ENCODE measurements at regions not wholly inside any gene's neighbourhood (a gene's known extent, or its start where the extent isn't known, plus 50 kb on each side); places are given as distances from the start of the nearest gene placed in this dataset.

DNA sequence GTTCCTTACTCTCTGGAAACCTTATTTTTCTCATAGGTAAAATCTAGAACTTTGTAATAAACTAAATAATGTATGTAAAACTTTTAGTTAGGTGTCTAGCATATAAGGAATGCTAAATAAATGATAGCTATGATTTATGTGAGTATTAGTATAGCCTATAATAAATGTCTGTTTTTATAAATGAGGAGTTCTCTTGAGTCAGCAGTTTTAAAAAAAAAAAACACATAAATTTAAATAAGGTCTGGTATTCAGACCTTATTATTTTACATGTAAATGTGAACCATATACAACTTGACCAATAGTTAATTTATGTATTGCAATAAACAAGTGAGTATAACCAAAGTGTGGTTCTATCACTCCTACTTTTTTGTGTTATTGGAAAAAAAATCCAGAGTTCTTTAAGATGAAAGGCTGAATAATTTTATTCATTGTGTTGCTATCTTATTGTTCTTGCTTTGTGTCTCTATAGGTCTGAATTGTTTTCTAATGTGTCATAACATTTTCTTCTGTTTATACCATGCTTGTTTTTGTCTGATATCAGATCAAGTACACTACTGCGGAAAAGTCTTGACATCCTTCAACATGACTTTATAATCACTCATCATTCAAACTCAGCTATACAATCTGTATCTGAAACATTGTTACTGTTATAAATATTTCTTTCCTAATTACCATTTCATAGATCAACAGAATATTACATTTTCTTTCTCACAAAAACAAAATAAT is 115.7 kb downstream of the RASSF9 start:
- H3K4me1 ChIP-seq = no peaks in the 10 kb centered on the region
- H3K9me3 ChIP-seq = no peaks in the 10 kb centered on the region
- no peak overlapping the region for H3K4me2 ChIP-seq
- ATAC-seq (no peak), FAIRE-seq (no peak), DNase-seq (ENCODE audit: low read depth in 1 of 2, low spot score in 1 of 2) (no peak)
- H3K4me3 ChIP-seq = no peak overlapping the region
- WGBS (ENCODE audit: missing lambda C conversion rate) = 88% methylated on average over 1 of the region's 1 CpG
- ChIA-PET CTCF (interaction anchor here (0.8 kb wide), 1 partner anchor 146 kb away, joined by 4 read pairs; no protein-coding TSS in a partner anchor), POLR2A (no interaction called here)
- H3K27ac ChIP-seq = no peak overlapping the region
- TF ChIP-seq JUNB (IDR thresholded peaks at IDR 0.05) (no peak), MAFK (IDR thresholded peaks at IDR 0.05; ENCODE audit: partially characterized antibody) (peak; percentile 71)

DNA sequence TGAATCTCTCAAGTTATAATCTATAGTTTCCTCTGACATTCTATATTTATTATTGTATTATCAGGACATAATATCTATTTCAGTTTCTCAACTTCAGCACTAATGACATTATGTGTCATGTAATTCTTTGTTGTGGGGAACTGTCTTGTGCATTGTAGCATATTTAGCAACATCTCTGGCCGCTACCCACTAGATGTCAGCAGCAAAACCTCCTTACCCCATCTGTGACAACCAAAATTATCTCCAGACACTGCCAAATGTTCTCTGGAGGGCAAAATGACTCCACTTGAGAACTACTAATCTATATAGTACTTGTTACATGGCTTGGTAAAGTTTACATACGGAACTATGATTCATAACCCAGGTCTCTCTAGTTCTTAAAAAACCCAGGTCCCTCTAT is 110.2 kb downstream of the RASSF9 start:
- H3K4me3 ChIP-seq = no peak overlapping the region
- no peaks in the 10 kb centered on the region for H3K9me3 ChIP-seq
- H3K4me1 ChIP-seq = no peaks in the 10 kb centered on the region
- WGBS (ENCODE audit: missing lambda C conversion rate) = 69% methylated on average over 2 of the region's 2 CpGs
- H3K27ac ChIP-seq = no peak overlapping the region
- DNase-seq (ENCODE audit: low read depth in 1 of 2, low spot score in 1 of 2) (peak in 1 of 2 experiments; percentile 4), FAIRE-seq (no peak), ATAC-seq (no peak)
- CTCF ChIA-PET = interaction anchor here (0.8 kb wide), 1 partner anchor 142 kb away, joined by 3 read pairs; no protein-coding TSS in a partner anchor
- TF ChIP-seq ZSCAN20 (CRISPR knock-in tag; IDR thresholded peaks at IDR 0.05) = no peak
- TF ChIP-seq CBX8 (IDR thresholded peaks at IDR 0.05) = no peak
- no peak for TF ChIP-seq ZC3H11A (IDR thresholded peaks at IDR 0.05)
- TF ChIP-seq PHF8 (IDR thresholded peaks at IDR 0.05; ENCODE audit: borderline replicate concordance, low read depth) = no peak
- TF ChIP-seq, protein P1, sequence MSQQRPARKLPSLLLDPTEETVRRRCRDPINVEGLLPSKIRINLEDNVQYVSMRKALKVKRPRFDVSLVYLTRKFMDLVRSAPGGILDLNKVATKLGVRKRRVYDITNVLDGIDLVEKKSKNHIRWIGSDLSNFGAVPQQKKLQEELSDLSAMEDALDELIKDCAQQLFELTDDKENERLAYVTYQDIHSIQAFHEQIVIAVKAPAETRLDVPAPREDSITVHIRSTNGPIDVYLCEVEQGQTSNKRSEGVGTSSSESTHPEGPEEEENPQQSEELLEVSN (IDR thresholded peaks at IDR 0.05; ENCODE audit: borderline replicate concordance, low read depth) = no peak
- TF ChIP-seq, protein P2, sequence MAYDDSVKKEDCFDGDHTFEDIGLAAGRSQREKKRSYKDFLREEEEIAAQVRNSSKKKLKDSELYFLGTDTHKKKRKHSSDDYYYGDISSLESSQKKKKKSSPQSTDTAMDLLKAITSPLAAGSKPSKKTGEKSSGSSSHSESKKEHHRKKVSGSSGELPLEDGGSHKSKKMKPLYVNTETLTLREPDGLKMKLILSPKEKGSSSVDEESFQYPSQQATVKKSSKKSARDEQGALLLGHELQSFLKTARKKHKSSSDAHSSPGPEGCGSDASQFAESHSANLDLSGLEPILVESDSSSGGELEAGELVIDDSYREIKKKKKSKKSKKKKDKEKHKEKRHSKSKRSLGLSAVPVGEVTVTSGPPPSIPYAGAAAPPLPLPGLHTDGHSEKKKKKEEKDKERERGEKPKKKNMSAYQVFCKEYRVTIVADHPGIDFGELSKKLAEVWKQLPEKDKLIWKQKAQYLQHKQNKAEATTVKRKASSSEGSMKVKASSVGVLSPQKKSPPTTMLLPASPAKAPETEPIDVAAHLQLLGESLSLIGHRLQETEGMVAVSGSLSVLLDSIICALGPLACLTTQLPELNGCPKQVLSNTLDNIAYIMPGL (CRISPR knock-in tag; IDR thresholded peaks at IDR 0.05; ENCODE audit: borderline replicate concordance) = no peak
- TF ChIP-seq, protein P3, sequence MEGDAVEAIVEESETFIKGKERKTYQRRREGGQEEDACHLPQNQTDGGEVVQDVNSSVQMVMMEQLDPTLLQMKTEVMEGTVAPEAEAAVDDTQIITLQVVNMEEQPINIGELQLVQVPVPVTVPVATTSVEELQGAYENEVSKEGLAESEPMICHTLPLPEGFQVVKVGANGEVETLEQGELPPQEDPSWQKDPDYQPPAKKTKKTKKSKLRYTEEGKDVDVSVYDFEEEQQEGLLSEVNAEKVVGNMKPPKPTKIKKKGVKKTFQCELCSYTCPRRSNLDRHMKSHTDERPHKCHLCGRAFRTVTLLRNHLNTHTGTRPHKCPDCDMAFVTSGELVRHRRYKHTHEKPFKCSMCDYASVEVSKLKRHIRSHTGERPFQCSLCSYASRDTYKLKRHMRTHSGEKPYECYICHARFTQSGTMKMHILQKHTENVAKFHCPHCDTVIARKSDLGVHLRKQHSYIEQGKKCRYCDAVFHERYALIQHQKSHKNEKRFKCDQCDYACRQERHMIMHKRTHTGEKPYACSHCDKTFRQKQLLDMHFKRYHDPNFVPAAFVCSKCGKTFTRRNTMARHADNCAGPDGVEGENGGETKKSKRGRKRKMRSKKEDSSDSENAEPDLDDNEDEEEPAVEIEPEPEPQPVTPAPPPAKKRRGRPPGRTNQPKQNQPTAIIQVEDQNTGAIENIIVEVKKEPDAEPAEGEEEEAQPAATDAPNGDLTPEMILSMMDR (IDR thresholded peaks at IDR 0.05) = no peak
- no peak for TF ChIP-seq ESRRA (IDR thresholded peaks at IDR 0.05; ENCODE audit: borderline replicate concordance, low read length)
- TF ChIP-seq JUN (IDR thresholded peaks at IDR 0.05) = no peak
- TF ChIP-seq, protein P4, sequence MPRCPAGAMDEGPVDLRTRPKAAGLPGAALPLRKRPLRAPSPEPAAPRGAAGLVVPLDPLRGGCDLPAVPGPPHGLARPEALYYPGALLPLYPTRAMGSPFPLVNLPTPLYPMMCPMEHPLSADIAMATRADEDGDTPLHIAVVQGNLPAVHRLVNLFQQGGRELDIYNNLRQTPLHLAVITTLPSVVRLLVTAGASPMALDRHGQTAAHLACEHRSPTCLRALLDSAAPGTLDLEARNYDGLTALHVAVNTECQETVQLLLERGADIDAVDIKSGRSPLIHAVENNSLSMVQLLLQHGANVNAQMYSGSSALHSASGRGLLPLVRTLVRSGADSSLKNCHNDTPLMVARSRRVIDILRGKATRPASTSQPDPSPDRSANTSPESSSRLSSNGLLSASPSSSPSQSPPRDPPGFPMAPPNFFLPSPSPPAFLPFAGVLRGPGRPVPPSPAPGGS (IDR thresholded peaks at IDR 0.05) = no peak
- TF ChIP-seq RAD21 (conservative IDR thresholded peaks at IDR 0.05 in 1 of 2, IDR thresholded peaks at IDR 0.05 in 1 of 2) = no peak
- no peak for TF ChIP-seq CHD4 (IDR thresholded peaks at IDR 0.05; ENCODE audit: borderline replicate concordance)
- no peak for TF ChIP-seq RARB (CRISPR knock-in tag; IDR thresholded peaks at IDR 0.05)
- TF ChIP-seq POLR2A (IDR thresholded peaks at IDR 0.05; ENCODE audit: low read length) = no peak
- no peak for TF ChIP-seq RFX5 (IDR thresholded peaks at IDR 0.05)
- TF ChIP-seq TP53 (CRISPR knock-in tag; IDR thresholded peaks at IDR 0.05) = no peak
- POLR2A ChIA-PET = no interaction called here
- H3K4me2 ChIP-seq = no peak overlapping the region
